NCI-H2196 treated with DMSO at 0.1 percent for 48 hours (cell line): ENCODE measurements at regions not wholly inside any gene's neighbourhood (a gene's known extent, or its start where the extent isn't known, plus 50 kb on each side); places are given as distances from the start of the nearest gene placed in this dataset.
"Not testable (repeated sequence)": the region's sequence is repeated elsewhere in the genome, so short reads cannot be mapped to it uniquely, and the experiment has no call there.

Experiments used
- DNase-seq: peaks from one replicate; lab custom pipeline; 2025; ENCODE audit not compliant: unreplicated experiment; lab: John Stamatoyannopoulos, UW

DNA sequence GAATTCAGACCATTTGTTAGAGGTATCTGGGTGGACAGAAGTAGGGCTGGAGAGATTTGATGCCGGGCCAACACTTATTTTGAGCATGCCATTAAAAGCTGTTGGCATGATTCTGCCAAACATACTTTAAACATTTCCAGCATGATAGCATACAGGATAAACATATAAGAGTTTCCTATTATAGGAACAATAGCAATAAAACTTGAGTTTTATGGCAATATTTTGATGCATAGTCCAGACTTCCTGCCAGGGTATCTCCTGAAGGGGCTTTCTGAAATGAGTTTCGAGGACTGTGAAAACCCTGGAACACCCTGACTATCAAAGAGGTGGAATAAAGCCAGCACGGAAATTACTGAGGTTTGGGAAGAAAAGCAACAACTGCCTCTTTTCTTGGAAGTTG lies 1398.0 kb upstream of the NXPH2 start:
- DNase-seq, result no peak

DNA sequence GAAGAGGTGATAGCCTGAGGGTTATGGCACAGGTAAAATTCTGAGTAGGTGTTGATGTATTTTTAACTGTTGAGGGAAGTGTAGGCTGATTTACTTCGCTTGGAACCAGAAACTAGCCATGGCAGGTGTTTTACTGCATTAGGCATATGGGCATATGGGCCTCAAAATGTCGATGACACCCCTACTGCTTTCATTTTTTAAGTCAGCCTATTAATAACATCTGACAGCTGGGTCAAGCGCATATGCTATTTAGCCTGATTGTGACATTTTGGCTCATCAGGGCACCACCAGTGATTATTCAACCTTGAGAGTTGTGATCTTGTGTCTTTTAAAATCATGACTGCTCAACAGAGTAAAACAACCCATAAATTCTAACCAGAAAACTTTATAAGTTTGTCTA lies 1396.9 kb upstream of the NXPH2 start:
- no peak for DNase-seq

DNA sequence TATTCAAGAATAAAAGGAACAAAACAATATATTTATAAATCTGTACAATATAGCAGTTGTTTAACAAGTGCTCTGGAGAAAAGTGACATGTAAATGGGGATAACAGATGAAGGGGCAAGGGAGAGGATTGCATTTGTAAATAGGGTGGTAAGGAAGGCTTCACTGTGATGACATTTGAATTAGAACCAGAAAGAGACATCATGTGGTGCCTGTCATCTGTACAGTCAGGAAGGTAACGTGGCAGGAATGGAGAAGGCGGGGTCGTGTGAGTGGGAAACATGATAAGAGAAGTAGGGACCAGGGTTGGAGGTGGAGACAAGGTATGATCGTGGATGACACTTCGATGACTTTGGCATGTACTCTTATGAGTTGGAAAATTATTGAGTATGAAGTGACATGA lies 1393.6 kb upstream of the NXPH2 start:
- DNase-seq, result no peak

DNA sequence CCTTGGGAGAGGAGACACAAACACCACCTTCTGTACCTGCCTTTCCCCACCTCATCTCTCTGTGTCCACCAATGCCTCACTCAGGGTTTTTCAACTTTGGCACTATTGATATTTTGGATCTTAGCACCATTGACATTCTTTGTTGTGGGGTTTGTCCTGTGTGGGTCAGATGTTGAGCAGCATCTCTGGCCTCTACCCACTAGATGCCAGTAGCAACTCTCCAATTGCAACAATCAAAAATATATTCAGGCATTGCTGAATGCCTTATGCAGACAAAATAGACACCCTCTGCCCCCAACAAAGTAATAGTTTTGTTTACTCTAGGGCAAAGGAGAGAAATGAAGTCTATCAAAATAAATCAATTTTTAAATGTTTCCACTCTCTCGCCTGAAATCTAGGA lies 1384.3 kb upstream of the NXPH2 start:
- DNase-seq, result no peak

DNA sequence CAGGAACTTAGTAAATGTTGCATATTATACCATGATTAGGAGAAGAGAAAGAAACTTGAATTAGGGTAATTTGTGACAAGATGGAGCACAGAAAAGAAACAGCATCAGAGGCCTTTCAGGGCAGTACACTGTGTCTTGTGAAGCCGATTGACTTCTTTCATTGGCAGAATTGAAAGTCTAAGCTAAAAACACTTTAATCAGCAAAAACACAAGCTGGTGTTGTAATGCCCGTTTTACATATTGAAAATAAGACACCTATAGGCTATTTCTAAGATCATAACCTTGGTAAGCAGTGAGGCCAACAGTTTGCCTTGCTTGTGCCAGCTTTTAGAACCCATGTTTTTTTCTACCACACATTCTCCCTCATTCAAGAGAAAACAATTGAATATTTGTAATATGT lies 1378.1 kb upstream of the NXPH2 start:
- DNase-seq, result no peak

DNA sequence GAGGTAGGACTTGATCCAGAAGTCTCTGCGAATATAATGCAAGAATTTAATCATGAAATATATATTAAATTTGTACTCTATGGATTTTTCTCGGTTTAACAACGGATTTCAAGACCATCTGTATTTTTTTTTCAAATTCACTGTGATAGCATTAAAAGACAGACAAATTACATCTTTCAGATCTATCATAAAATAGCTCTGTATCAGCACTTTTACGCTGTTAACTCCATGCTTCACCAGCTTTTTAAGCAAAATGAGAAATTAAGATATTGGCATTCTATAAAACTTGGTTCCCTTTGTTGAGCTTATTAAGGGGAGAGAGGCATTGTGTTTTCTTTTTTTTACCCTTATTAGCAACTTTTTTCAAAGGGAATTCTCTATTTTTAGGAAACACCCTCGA lies 1377.6 kb upstream of the NXPH2 start:
- no peak for DNase-seq

DNA sequence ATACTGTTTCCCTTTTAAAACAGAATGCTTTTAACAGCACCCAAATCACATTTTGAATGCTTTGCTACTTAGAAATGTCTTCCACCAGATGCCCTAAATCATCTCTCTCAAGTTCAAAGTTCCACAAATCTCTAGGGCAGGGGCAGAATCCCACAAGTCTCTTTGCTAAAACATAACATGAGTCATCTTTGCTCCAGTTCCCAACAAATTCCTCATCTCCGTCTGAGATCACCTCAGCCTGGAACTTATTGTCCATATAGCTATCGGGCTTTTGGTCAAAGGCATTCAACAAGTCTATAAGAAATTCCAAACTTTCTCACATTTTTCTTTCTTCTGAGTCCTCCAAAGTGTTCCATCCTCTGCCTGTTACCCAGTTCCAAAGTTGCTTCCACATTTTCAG lies 1374.5 kb upstream of the NXPH2 start:
- no peak for DNase-seq

DNA sequence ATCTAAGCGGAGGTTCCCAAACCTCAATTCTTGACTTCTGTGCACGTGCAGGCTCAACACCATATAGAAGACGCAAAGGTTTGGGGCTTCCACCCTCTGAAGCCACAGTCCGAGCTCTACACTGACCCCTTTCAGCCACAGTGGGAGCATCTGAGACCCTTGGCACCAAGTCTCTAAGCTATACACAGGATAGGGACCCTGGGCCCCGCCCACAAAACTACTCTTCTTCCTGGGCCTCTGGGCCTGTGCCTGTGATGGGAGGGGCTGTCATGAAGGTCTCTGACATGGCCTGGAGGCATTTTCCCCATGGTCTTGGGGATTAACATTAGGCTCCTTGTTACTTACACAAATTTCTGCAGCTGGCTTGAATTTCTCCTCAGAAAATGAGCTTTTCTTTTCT lies 1374.1 kb upstream of the NXPH2 start:
- no peak for DNase-seq

DNA sequence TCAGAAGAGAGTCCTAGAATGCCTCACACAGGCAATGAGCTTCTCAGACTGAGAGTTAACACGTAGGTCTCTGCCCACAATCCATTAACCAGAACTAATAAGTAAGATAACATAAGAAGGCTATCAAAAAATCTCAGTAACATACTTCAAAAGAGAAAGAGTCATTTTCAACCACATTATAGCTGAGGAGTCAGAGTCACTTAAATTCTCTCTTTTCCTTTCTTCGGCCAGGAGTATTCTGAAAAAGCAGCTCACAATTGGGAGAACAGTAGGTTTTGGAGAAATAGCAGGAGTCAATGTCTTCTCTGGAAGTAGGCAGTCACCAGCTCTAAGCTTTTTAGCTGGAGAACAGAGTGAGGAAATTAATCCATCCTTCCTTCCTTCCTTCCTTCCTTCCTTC lies 1364.4 kb upstream of the NXPH2 start:
- no peak for DNase-seq

DNA sequence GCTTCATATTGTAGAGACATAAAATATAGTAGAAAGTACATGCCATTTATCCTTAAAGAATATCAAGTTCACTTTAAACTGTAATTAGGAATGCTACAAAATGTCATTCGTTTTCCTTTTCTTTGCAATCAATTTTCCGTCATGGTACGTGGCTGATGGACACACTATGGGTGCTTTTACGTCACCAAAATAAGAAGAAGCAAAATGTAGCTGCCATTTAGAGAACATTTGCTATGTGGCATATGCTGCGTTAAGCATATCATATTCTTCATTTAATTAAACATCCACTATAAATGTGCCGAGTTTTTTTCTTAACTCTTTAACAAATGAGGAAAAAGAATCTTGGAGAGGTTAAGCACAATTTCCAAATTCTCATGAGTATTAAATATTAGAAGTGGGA lies 1358.5 kb upstream of the NXPH2 start:
- no peak for DNase-seq

DNA sequence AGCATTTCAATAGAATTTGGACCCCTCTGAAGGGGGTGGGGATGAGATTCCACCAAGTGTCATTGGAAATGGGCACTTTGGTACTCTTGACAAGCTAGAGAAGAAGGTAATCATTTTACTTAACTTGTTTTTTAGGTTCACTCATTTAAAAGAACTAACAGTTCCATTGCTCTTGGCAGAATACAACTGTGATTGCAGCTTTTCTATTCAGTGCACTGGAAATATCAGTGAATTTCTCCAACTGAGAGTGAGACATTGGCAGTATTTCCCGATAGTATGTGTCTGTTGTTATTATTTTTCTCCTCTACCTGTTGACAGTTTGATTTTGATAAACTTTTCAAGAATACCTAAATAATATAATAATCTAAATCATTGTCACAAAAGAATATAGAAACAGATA lies 1356.7 kb upstream of the NXPH2 start:
- DNase-seq, result no peak

DNA sequence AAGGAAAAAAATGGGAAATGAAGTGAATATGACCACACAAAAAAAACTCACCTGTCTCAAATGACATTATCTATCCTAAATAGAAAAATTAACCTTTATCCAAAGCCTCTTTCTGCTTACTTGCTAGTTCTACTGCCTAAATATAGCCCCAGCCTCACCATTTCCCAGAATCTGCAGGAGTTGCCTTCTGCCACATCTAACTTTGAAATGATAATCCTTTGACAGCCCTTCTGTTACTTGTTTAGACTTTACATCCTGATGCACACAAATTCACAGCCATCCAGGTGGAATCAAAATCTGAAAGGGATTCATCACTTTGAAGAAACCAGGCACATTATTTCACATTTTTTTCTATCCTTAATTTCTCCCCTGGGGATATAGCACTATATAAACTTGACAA lies 1356.2 kb upstream of the NXPH2 start:
- no peak for DNase-seq

DNA sequence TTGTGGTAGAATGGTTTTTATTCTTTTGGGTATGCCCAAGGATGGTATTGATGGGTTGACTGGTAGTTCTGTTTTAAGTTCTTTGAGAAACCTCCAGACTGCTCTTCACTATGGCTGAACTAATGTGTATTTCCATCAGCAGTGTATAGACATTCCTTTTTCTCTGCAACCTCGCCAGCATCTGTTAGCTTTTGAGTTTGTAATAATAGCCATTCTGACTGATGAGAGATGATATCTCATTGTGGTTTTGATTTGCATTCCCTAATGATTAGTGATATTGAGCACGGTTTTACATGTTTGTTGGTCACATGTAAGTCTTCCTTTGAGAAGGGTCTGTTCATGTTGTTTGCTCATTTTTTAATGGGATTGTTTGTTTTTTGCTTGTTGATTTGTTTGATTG lies 1348.7 kb upstream of the NXPH2 start:
- no peak for DNase-seq

DNA sequence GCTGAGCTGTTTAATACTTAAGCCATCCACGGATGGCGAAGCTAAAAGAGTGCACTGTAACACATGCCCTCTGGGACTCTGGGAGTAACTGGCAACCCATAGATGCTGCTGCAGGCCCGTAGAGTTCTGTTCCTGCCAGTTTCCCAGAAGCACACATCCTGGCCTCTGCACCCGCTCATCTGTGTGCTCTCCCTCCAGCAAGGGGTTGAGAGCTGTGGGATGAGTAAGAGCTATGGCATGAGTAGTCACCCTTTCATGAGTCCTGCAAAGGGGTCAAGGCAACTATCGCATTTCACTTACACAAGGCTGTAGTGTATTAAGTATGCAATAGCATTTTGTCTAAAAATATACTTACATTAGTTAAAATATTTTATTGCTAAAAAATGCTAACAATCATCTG lies 1341.8 kb upstream of the NXPH2 start:
- no peak for DNase-seq

DNA sequence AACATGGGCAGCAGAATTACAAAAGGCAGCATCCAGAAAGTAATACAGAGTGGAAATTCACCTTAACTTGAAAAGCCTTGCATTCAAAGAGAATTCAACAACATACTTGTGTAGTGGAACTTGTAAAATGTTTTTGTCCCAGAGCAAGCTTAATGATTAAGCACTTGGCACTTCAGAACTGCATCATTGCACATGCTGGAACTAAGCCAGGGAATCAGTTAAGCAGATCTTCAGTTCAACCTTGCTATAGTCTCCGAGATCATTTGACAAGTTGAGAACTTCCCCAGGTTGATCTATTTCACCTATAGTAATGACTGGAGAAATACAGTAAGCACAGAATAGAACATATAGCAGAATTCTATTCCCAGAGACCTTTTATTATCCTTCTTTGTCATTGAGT lies 1337.2 kb upstream of the NXPH2 start:
- no peak for DNase-seq

DNA sequence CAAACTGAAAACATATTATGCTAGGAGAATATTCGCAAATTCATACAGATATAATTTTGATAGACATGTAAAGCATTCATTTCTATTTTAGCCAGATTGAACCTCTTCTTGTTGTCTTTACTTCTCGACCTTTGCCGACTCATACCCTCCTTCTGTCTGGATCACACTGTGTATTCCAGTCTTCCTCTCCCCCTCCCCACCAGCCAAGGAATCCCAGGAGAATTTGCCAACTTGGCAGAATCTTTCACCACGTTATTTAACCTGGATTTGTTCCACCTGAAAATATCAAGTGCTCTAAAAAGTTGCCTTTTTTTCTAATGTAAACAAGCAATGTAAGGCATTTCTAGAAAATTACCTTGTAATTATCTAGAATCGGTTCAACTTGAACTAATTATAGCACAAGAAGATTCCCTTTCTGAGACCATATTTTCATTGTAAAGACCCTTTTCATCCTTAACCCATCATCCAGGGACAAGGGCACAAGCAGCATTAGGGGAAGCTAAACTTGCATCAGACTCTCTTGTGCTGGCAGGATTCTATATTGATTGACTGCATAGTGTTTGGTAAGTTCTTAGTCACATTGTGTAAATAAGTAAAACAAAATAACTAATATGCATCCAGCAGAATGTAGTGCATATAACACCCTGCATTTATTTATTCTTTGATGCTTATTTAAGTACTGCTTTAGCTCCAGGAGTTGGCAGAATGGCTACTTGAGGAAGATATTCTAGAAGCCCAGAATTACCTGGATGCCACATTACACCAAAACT lies 1328.7 kb upstream of the NXPH2 start:
- no peak for DNase-seq

DNA sequence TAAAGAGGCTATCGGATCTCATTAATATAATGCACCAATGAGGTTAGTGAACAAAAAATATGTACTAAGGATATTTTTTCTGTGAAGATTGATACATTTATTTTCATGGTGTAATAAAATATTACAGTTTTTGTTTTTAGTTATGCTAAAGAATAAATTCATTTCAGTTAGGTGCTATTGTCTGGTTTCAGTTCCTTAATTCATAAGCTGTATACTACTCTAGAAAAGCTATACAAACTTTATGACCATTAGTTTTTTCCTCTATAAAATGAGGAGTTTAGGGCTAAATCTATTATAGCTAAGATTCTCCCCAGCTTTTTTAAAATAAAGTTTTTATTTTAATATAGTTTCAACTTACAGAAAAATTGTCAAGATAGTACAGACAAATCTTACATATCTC lies 1311.7 kb upstream of the NXPH2 start:
- no peak for DNase-seq

DNA sequence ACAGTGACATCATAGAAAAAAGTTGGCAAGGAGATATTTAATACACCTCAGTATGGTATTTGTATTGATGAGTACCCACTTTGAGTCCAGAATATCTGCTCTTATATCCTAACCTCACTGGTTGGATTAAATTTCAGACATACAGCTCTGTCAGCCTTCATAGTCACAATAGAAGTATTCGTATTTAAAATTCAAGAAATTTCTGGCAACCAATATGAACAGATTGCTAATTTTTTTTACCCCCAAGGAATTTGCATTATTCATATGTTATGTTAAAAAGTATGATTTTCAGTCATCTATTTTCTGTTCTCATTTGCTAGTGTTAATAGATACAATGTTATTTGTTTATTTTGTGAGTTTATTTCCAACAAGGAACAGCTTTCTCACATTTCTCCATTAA lies 1306.8 kb upstream of the NXPH2 start:
- no peak for DNase-seq

DNA sequence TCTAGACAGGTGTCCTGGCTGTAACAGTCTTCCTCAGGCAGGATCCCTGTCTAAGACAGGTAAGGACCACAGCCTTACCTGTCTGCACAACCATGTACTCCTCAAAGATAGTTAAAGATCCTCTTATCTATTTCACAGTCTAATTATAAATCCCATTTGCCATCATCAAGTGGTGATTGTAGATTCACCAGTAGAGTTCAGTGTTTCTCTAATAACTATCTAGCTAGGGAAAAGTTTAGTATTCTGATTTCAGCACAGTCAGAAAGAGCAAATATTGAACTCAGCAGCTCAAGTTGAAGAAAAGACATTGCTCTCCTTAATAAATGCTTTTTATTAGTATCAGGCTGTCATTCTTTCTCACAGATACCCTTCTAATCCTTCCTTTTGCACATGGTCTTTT lies 1305.5 kb upstream of the NXPH2 start:
- no peak for DNase-seq

DNA sequence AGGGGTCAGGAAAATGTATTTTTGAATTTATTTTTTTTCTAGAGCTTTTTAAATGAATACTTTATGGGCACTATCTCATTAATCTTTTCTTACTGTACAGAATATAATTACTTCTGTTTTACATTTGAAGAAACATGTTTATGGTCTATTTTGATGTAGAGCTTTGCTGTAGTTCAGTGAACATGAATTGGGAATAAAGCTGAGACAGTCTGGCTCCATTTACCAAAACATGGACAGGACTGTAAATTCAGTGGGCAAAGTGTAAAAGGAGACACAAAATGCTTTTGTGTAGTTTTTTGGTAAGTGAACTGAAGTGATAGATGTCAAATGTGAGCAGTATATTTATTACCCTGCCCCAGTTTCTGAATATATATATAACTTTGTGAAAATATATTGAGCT lies 1298.8 kb upstream of the NXPH2 start:
- DNase-seq, result no peak

DNA sequence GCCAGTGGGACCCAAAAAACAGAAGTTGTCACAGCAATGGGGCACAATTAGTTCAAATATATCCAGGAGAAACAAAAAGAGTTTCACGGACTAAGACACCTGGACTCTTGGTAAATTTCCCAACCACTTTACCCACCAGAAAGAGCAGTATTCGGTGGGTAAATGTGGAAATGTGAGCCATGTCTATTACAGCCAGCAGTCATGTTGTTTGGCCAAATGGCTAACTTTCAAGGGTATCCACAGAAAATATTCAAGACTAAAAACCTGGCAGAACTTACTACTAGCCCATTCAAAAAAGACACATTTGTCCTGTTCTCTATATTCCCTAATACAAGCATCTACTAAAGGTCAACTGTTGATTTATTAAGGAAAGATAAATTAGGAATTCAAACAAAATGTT lies 1296.0 kb upstream of the NXPH2 start:
- no peak for DNase-seq

DNA sequence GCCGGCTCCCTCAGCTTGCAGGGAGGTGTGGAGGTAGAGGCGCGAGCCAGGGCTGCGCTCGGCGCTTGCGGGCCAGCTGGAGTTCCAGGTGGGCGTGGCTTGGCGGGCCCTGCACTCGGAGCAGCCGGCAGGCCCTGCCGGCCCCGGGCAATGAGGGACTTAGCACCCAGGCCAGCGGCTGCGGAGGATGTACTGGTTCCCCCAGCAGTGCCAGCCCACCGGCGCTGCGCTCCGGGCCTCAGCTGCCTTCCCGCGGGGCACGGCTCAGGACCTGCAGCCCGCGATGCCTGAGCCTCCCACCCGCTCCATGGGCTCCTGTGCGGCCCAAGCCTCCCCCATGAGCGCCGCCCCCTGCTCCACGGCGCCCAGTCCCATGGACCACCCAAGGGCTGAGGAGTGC lies 1293.6 kb upstream of the NXPH2 start:
- not testable (repeated sequence) for DNase-seq

DNA sequence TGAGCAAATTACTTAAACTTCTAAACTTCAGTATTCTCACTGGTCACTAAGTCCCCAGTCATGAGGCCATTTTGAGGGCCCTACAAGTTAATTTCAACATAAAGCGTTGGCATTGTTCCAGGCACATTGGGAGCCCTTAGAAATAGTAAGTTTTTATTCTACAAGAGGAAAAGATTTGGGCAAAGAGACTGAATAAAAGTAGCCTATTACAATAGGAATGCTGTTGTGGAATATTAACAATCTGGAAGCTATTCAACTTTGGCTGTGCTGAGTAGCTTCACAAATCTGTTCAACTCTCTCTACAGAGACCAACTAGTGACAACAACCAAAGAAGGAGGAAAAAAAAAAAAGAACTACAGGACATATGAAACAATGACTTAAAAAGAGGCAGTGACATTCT lies 1287.5 kb upstream of the NXPH2 start:
- DNase-seq, result no peak

DNA sequence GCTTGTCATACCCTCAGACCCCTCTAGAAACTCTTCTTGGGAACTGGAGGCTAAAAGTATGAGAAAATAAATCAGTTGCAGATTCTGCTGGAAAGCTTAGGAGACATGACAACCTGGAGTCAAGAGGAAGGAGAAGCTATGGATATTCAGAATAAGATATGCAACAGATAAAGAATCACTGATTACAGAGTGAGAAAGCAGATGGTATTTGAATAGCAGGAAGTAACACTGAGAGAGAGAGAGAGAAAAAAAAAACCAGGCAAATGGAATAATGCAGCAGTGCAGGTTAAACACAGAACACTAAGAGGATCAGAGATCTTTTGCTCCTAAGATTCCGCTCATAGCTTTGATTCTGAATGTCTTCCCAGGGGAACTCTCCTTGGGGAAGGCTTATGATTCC lies 1284.1 kb upstream of the NXPH2 start:
- DNase-seq, result no peak
